ENCODE measurements at regions not wholly inside any gene's neighbourhood (a gene's known extent, or its start where the extent isn't known, plus 50 kb on each side); places are given as distances from the start of the nearest gene placed in this dataset.
"Not testable (repeated sequence)": the region's sequence is repeated elsewhere in the genome, so short reads cannot be mapped to it uniquely, and the experiment has no call there.

DNA sequence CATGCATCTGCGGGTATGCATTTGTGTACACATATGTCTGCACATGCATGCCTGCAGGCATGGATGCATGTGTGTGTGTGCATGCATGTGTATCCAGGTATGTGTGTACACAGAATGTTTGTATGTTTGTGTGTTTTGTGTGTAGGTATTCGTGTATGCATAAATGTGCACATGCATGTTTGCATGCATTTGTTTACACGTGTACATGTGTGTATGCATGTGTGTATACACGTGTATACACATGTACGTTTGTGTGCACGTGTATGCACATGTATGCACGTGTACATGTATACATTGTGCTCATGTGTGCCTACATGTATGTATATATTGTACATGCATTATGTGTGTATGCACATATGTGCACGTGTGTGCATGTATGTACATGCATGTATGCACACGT lies 171.4 kb upstream of the ZNF322 start:
- DNase-seq (ENCODE audit: low spot score); H4K20me1 ChIP-seq (ENCODE audit: insufficient read depth, low read length); ATAC-seq; in situ Hi-C loops (cut with HindIII; ENCODE audit: extremely low pct_ligation_motif_present, low pct_unique_long_range_greater_than_20kb); H3K4me1 ChIP-seq (ENCODE audit: insufficient read depth, low read length); H3K4me2 ChIP-seq (ENCODE audit: low read depth, low read length); CTCF ChIA-PET (ENCODE audit: low intra/inter-chr PET ratio, low total read pairs); H3K27ac ChIP-seq (ENCODE audit: extremely low read length, insufficient read depth, low read length); H3K4me3 ChIP-seq (replicated peaks in 1 of 3; ENCODE audit: insufficient read depth in 1 of 3, low read depth in 2 of 3, low read length in 3 of 3); H3K27me3 ChIP-seq (ENCODE audit: control insufficient read depth in 1 of 2, insufficient read depth in 2 of 2, low read length in 2 of 2); POLR2A ChIA-PET; BruUV-seq (replicated peaks); FAIRE-seq; H3K9ac ChIP-seq (ENCODE audit: insufficient read depth, low read depth, low read length); H3K79me2 ChIP-seq (ENCODE audit: insufficient read depth, low read length); H2AFZ ChIP-seq (ENCODE audit: low read length); intact Hi-C loops (cut with micrococcal nuclease; ENCODE audit: unreplicated experiment); H3K36me3 ChIP-seq (replicated peaks in 1 of 2; ENCODE audit: control insufficient read depth in 1 of 2, insufficient read depth in 2 of 2, low read length in 2 of 2): not testable (repeated sequence)
- TF ChIP-seq, protein P1, sequence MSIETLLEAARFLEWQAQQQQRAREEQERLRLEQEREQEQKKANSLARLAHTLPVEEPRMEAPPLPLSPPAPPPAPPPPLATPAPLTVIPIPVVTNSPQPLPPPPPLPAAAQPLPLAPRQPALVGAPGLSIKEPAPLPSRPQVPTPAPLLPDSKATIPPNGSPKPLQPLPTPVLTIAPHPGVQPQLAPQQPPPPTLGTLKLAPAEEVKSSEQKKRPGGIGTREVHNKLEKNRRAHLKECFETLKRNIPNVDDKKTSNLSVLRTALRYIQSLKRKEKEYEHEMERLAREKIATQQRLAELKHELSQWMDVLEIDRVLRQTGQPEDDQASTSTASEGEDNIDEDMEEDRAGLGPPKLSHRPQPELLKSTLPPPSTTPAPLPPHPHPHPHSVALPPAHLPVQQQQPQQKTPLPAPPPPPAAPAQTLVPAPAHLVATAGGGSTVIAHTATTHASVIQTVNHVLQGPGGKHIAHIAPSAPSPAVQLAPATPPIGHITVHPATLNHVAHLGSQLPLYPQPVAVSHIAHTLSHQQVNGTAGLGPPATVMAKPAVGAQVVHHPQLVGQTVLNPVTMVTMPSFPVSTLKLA (IDR thresholded peaks at IDR 0.05), result peak; percentile 95
- 59% methylated on average over 9 of the region's 9 CpGs for WGBS (ENCODE audit: low lambda C conversion rate)
- H3K9me3 ChIP-seq (ENCODE audit: low read length), result peaks cover 10% of the 10 kb centered on the region

DNA sequence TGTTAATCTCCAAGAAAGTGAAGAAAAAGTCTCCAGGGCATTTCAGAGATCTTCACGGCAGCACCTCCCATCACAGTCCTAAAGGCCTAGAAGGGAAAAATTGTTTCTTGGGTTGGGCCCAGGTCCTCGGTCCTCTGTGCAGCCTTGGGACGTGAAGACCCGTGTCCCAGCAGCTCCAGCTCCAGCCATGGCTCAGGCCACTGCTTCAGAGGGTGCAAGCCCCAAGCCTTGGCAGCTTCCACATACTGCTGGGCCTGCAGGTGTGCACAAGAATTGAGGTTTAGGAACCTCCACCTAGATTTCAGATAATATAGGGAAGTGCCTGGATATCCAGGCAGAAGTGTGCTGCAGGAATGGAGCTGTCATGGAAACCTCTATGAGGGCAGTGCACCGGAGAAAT lies 176.2 kb upstream of the ZNF322 start:
- POLR2A ChIA-PET; in situ Hi-C loops (cut with HindIII; ENCODE audit: extremely low pct_ligation_motif_present, low pct_unique_long_range_greater_than_20kb); H3K9me3 ChIP-seq (ENCODE audit: low read length); H3K36me3 ChIP-seq (replicated peaks in 1 of 2; ENCODE audit: control insufficient read depth in 1 of 2, insufficient read depth in 2 of 2, low read length in 2 of 2); FAIRE-seq; H3K4me1 ChIP-seq (ENCODE audit: insufficient read depth, low read length); DNase-seq (ENCODE audit: low spot score); BruUV-seq (replicated peaks); ATAC-seq; intact Hi-C loops (cut with micrococcal nuclease; ENCODE audit: unreplicated experiment); H3K27me3 ChIP-seq (ENCODE audit: control insufficient read depth in 1 of 2, insufficient read depth in 2 of 2, low read length in 2 of 2); H3K27ac ChIP-seq (ENCODE audit: extremely low read length, insufficient read depth, low read length); CTCF ChIA-PET (ENCODE audit: low intra/inter-chr PET ratio, low total read pairs); H4K20me1 ChIP-seq (ENCODE audit: insufficient read depth, low read length); H3K4me3 ChIP-seq (replicated peaks in 1 of 3; ENCODE audit: insufficient read depth in 1 of 3, low read depth in 2 of 3, low read length in 3 of 3); H3K79me2 ChIP-seq (ENCODE audit: insufficient read depth, low read length); H3K4me2 ChIP-seq (ENCODE audit: low read depth, low read length); H3K9ac ChIP-seq (ENCODE audit: insufficient read depth, low read depth, low read length); H2AFZ ChIP-seq (ENCODE audit: low read length): not testable (repeated sequence)
- 44% methylated on average over 5 of the region's 5 CpGs for WGBS (ENCODE audit: low lambda C conversion rate)

DNA sequence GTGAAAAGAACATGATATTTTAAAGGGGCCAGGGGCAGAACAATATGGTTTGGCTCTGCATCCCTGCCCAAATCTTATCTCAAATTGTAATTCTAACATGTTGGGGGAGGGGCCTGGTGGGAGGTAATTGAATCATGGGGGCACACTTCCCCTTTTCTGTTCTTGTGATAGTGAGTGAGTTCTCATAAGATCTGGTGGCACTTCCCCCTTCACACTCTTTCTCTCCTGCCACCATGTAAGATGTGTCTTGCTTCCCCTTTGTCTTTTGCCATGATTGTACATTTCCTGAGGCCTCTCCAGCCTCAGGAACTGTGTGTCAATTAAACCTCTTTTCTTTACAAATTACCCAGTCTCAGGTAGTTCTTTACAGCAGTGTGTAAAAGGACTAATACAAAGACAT lies 177.1 kb upstream of the ZNF322 start:
- in situ Hi-C loops (cut with HindIII; ENCODE audit: extremely low pct_ligation_motif_present, low pct_unique_long_range_greater_than_20kb), result not testable (repeated sequence)

DNA sequence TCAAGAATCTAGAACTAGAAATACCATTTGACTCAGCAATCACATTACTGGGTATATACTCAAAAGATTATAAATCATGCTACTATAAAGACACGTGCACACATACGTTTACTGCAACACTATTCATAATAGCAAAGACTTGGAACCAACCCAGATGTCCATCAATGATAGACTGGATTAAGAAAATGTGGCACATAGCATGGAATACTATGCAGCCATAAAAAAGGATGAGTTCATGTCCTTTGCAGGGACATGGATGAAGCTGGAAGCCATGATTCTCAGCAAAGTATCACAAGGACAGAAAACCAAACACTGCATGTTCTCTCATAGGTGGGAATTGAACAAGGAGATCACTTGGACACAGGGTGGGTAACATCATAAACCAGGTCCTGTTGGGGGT lies 185.3 kb upstream of the ZNF322 start:
- H4K20me1 ChIP-seq (ENCODE audit: insufficient read depth, low read length); H3K36me3 ChIP-seq (replicated peaks in 1 of 2; ENCODE audit: control insufficient read depth in 1 of 2, insufficient read depth in 2 of 2, low read length in 2 of 2); H3K79me2 ChIP-seq (ENCODE audit: insufficient read depth, low read length); H3K9me3 ChIP-seq (ENCODE audit: low read length); H3K27ac ChIP-seq (ENCODE audit: extremely low read length, insufficient read depth, low read length); BruUV-seq (replicated peaks); POLR2A ChIA-PET; H3K4me1 ChIP-seq (ENCODE audit: insufficient read depth, low read length); H3K9ac ChIP-seq (ENCODE audit: insufficient read depth, low read depth, low read length); in situ Hi-C loops (cut with HindIII; ENCODE audit: extremely low pct_ligation_motif_present, low pct_unique_long_range_greater_than_20kb); H3K4me3 ChIP-seq (replicated peaks in 1 of 3; ENCODE audit: insufficient read depth in 1 of 3, low read depth in 2 of 3, low read length in 3 of 3); H3K27me3 ChIP-seq (ENCODE audit: control insufficient read depth in 1 of 2, insufficient read depth in 2 of 2, low read length in 2 of 2); intact Hi-C loops (cut with micrococcal nuclease; ENCODE audit: unreplicated experiment); DNase-seq (ENCODE audit: low spot score); H3K4me2 ChIP-seq (ENCODE audit: low read depth, low read length); CTCF ChIA-PET (ENCODE audit: low intra/inter-chr PET ratio, low total read pairs); ATAC-seq; FAIRE-seq; H2AFZ ChIP-seq (ENCODE audit: low read length): not testable (repeated sequence)
- 35% methylated on average over 2 of the region's 2 CpGs for WGBS (ENCODE audit: low lambda C conversion rate)

More for the DNA sequence above, 177.1 kb upstream of the ZNF322 start:
- intact Hi-C loops (cut with micrococcal nuclease; ENCODE audit: unreplicated experiment); BruUV-seq (replicated peaks); FAIRE-seq; ATAC-seq; H3K4me1 ChIP-seq (ENCODE audit: insufficient read depth, low read length); DNase-seq (ENCODE audit: low spot score); H3K27me3 ChIP-seq (ENCODE audit: control insufficient read depth in 1 of 2, insufficient read depth in 2 of 2, low read length in 2 of 2); H3K4me3 ChIP-seq (replicated peaks in 1 of 3; ENCODE audit: insufficient read depth in 1 of 3, low read depth in 2 of 3, low read length in 3 of 3); CTCF ChIA-PET (ENCODE audit: low intra/inter-chr PET ratio, low total read pairs); H3K79me2 ChIP-seq (ENCODE audit: insufficient read depth, low read length); H2AFZ ChIP-seq (ENCODE audit: low read length); H3K36me3 ChIP-seq (replicated peaks in 1 of 2; ENCODE audit: control insufficient read depth in 1 of 2, insufficient read depth in 2 of 2, low read length in 2 of 2); H4K20me1 ChIP-seq (ENCODE audit: insufficient read depth, low read length); H3K4me2 ChIP-seq (ENCODE audit: low read depth, low read length); POLR2A ChIA-PET; H3K9me3 ChIP-seq (ENCODE audit: low read length); H3K27ac ChIP-seq (ENCODE audit: extremely low read length, insufficient read depth, low read length); H3K9ac ChIP-seq (ENCODE audit: insufficient read depth, low read depth, low read length): not testable (repeated sequence)

Measured in HepG2 (cell line).